Type B pancreatic cell (in vitro differentiated cells): ENCODE measurements at regions not wholly inside any gene's neighbourhood (a gene's known extent, or its start where the extent isn't known, plus 50 kb on each side); places are given as distances from the start of the nearest gene placed in this dataset.
A peak's percentile ranks its signal among the peaks of the same experiment; 100 is the strongest.

Experiments
- DNase-seq: peaks from one replicate; pipeline ENCODE4 v3.0.0; 2021; ENCODE audit warnings: mixed read lengths; ENCODE audit not compliant: unreplicated experiment; ENCODE audit errors: extremely low spot score
- H3K27ac Mint-ChIP-seq: 2 replicates; pipeline ENCODE4 v1.8.0; 2021; ENCODE audit warnings: mild to moderate bottlenecking, mixed read lengths
- H3K27me3 Mint-ChIP-seq: 2 replicates; pipeline ENCODE4 v1.8.0; 2021; ENCODE audit warnings: mixed read lengths
- H3K36me3 Mint-ChIP-seq: 2 replicates; pipeline ENCODE4 v1.8.0; 2021; ENCODE audit warnings: mixed read lengths
- H3K4me1 Mint-ChIP-seq: one replicate; pipeline ENCODE4 v1.8.0; 2021; ENCODE audit warnings: mixed read lengths; ENCODE audit not compliant: unreplicated experiment
- H3K4me3 Mint-ChIP-seq: 2 replicates; pipeline ENCODE4 v1.8.0; 2021; ENCODE audit warnings: mild to moderate bottlenecking, mixed read lengths
- H3K9me3 Mint-ChIP-seq: 2 replicates; pipeline ENCODE4 v1.8.0; 2021; ENCODE audit warnings: mixed read lengths
- CTCF ChIP-seq: fragments of 200-600 bp; sonication (generic); conservative IDR thresholded peaks from 2 replicates; pipeline ENCODE4 v1.5.0; 2021; ENCODE audit warnings: antibody characterized with exemption, mild to moderate bottlenecking

DNA sequence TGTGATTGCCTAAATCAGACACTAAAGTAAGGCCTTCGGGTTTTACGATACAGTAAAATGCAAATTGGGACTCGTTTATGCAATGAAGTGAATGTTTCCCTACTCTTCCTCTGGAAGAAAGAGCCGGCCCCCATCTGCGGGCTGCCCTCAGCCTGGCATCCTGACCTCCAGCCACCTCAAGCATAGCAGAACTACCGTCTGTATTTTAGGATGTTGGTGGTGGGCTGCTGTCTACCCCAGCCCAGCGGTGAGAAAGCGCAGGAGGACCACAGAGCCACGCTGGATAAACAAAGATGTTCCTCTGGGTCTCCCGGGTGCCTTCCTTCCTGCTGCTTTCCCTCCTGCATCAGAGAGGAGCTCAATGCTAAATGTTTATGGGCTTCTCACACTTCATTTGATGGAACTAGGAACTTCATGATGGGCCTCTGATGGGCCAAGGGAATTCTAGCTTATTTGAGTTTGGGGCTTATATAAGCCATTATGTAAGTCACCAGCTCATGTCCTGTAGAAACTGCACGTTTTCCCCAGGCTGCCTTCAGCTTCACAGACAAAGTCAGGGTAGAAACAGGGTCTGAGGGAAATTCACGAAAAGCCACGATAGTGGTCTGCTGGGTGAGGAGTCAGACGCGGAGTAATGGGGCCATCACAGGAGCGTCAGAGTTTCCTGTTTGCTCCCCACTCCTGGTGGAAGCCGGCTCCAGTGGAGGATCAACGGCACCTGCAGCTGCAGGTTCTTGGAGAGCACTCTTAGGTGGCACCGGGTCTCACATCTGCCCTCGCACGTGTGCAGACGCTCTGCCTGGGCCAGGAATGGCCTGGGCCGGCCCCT lies 287.4 kb downstream of the BRD1 start:
- Mint-ChIP-seq H3K9me3 (peaks cover 7% of the 10 kb centered on the region), H3K4me1 (peaks cover 24% of the 10 kb centered on the region), H3K36me3 (peaks cover 4% of the 10 kb centered on the region), H3K27ac (no peak overlapping the region), H3K4me3 (no peak overlapping the region), H3K27me3 (peaks cover 26% of the 10 kb centered on the region)
- no peak for DNase-seq
- TF ChIP-seq CTCF, result no peak

- Mint-ChIP-seq H3K27ac (no peak overlapping the region), H3K4me1 (peaks cover 16% of the 10 kb centered on the region), H3K9me3 (no peaks in the 10 kb centered on the region), H3K27me3 (peaks cover 37% of the 10 kb centered on the region), H3K4me3 (no peak overlapping the region), H3K36me3 (peaks cover 4% of the 10 kb centered on the region)
- no peak for DNase-seq
- no peak for TF ChIP-seq CTCF
These were observed 289.7 kb downstream of the BRD1 start for GRCh38 chr22:49538006-49538405.

- H3K4me1 Mint-ChIP-seq, result peaks cover 16% of the 10 kb centered on the region
- no peaks in the 10 kb centered on the region for H3K9me3 Mint-ChIP-seq
- peaks cover 37% of the 10 kb centered on the region for H3K27me3 Mint-ChIP-seq
- peak overlapping the region; percentile 34 for H3K4me3 Mint-ChIP-seq
- peaks cover 4% of the 10 kb centered on the region for H3K36me3 Mint-ChIP-seq
- H3K27ac Mint-ChIP-seq, result peak overlapping the region; percentile 51
- DNase-seq, result no peak
- no peak for TF ChIP-seq CTCF
These were observed 291.0 kb downstream of the BRD1 start for GRCh38 chr22:49536571-49537131.

- no peak overlapping the region for H3K4me3 Mint-ChIP-seq
- peaks cover 16% of the 10 kb centered on the region for H3K4me1 Mint-ChIP-seq
- H3K36me3 Mint-ChIP-seq, result peaks cover 4% of the 10 kb centered on the region
- TF ChIP-seq CTCF, result no peak
- DNase-seq, result no peak
- no peak overlapping the region for H3K27ac Mint-ChIP-seq
- peaks cover 37% of the 10 kb centered on the region for H3K27me3 Mint-ChIP-seq
- no peaks in the 10 kb centered on the region for H3K9me3 Mint-ChIP-seq
These were observed 292.0 kb downstream of the BRD1 start for GRCh38 chr22:49535527-49536125.

DNA sequence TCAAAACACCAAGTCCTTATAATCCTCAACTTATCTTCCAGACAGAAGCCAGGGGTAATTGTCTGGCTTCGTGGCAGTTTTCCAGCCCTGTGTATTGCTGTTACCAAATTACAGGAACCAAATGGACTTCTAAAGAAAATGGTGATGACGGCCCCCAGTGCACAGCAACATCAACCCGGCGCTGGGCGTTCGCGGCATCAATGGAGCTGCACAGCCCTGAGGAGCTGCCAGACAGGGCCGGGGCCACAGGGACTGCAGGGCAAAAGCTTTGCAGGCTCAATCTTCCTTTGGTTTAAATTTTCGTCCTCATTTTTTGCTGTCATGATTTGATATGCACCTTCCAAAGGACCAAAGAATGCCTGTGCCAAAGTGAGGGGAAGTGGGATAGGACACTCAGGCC lies 292.5 kb downstream of the BRD1 start:
- no peaks in the 10 kb centered on the region for H3K9me3 Mint-ChIP-seq
- TF ChIP-seq CTCF, result no peak
- H3K27ac Mint-ChIP-seq, result no peak overlapping the region
- H3K27me3 Mint-ChIP-seq, result peaks cover 37% of the 10 kb centered on the region
- H3K36me3 Mint-ChIP-seq, result peaks cover 4% of the 10 kb centered on the region
- H3K4me3 Mint-ChIP-seq, result no peak overlapping the region
- H3K4me1 Mint-ChIP-seq, result peaks cover 16% of the 10 kb centered on the region
- no peak for DNase-seq
